SU-DHL-6 (cell line): ENCODE measurements at regions not wholly inside any gene's neighbourhood (a gene's known extent, or its start where the extent isn't known, plus 50 kb on each side); places are given as distances from the start of the nearest gene placed in this dataset.

ENCODE experiments used
- H2AFZ ChIP-seq: fragments of 200-600 bp; sonication (generic); 2 replicates; pipeline ENCODE4 v1.6.1; 2014; ENCODE audit warnings: low read depth, mild to moderate bottlenecking, moderate library complexity, mixed read lengths, antibody characterized with exemption, low read length; ENCODE audit not compliant: severe bottlenecking
- H3F3A ChIP-seq: fragments of 200-600 bp; shearing (Covaris generic); 2 replicates; pipeline ENCODE4 v1.6.0; 2016; ENCODE audit warnings: antibody characterized with exemption, mild to moderate bottlenecking; ENCODE audit not compliant: insufficient read depth
- H3K27ac ChIP-seq: fragments of 200-600 bp; sonication (generic); 2 replicates; pipeline ENCODE4 v1.5.1; 2016; ENCODE audit warnings: low read depth, mild to moderate bottlenecking, low read length, moderate library complexity, mixed read lengths
- H3K27me3 ChIP-seq: fragments of 200-600 bp; sonication (generic), shearing (Covaris generic); 2 replicates; pipeline ENCODE4 v1.6.0; 2014; ENCODE audit warnings: mild to moderate bottlenecking, low read length
- H3K36me3 ChIP-seq: fragments of 200-600 bp; sonication (generic); 2 replicates; pipeline ENCODE4 v1.6.1; 2014; ENCODE audit warnings: mild to moderate bottlenecking, low read length, mixed read lengths
- H3K4me2 ChIP-seq: fragments of 300-600, 200-600 bp; shearing (Covaris generic), sonication (generic); 2 replicates; pipeline ENCODE4 v1.6.0; 2014; ENCODE audit warnings: low read length, low read depth, mild to moderate bottlenecking; ENCODE audit not compliant: poor library complexity, severe bottlenecking
- H3K4me3 ChIP-seq: fragments of 200-600 bp; sonication (generic); 2 replicates; pipeline ENCODE4 v1.5.1; 2014; ENCODE audit warnings: antibody characterized with exemption, low read length, mild to moderate bottlenecking, mixed read lengths; ENCODE audit not compliant: insufficient read depth, poor library complexity, severe bottlenecking
- H3K79me2 ChIP-seq: fragments of 200-600 bp; sonication (generic); 2 replicates; pipeline ENCODE4 v1.6.1; 2014; ENCODE audit warnings: mild to moderate bottlenecking, low read length, moderate library complexity; ENCODE audit not compliant: insufficient read depth
- H3K9ac ChIP-seq: fragments of 200-600 bp; sonication (generic); 2 replicates; pipeline ENCODE4 v1.7.0; 2014; ENCODE audit warnings: mild to moderate bottlenecking, low read length
- H3K9me2 ChIP-seq: fragments of 200-600 bp; sonication (generic); replicated peaks from 2 replicates; pipeline ENCODE4 v1.6.1; 2014; ENCODE audit warnings: low read length; ENCODE audit not compliant: insufficient read depth
- H3K9me3 ChIP-seq: fragments of 200-600 bp; sonication (generic); 2 replicates; pipeline ENCODE4 v1.6.1; 2014; ENCODE audit warnings: low read length, mixed read lengths; ENCODE audit not compliant: insufficient read depth
- H4K20me1 ChIP-seq: fragments of 200-600 bp; sonication (generic); 2 replicates; pipeline ENCODE4 v1.6.1; 2014; ENCODE audit warnings: low read depth, mild to moderate bottlenecking, antibody characterized with exemption, low read length, moderate library complexity, mixed read lengths
- EZH2phosphoT487 ChIP-seq: fragments of 200-600 bp; sonication (generic), shearing (Covaris generic); conservative IDR thresholded peaks from 2 replicates; pipeline ENCODE4 v1.6.1; 2018; ENCODE audit warnings: mild to moderate bottlenecking, antibody characterized with exemption, low read length, moderate library complexity, mixed read lengths
- TF ChIP-seq, protein P1 (sequence below): fragments of 200-600 bp; sonication (generic); IDR thresholded peaks from one replicate; pipeline ENCODE4 v1.5.1; 2017; ENCODE audit warnings: antibody characterized with exemption, mild to moderate bottlenecking, low read length, moderate library complexity; ENCODE audit not compliant: insufficient read depth, poor library complexity, severe bottlenecking

DNA sequence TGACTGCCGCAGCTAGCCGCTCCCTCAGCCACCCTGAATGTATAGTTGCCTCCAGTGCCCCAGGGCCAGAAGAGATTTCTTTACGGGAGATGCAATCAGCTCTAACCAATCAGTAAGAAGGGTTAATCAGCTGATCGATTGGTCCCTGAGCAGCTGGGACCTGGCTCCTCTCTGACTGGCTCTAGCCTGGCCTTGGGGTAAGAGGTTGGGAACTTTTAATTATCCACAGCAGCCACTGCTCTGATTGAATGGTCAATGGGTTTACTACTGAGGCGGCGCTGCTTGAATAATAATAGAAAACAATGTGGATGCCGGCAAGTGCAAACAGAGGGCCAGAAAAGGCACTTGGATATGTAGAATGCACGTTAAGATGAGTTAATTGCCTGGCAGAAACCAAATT is 99.8 kb downstream of the TFAP2A start:
- Histone ChIP-seq H3K27me3 (0 out of 2 replicates have a peak, but pooled peaks cover under 1% of the 10 kb centered on the region), H3K9me2 (no peaks in the 10 kb centered on the region), H3K36me3 (no peaks in the 10 kb centered on the region), H2AFZ (no peak overlapping the region), H3K4me2 (no peak overlapping the region), H3K9ac (no peak overlapping the region), H3K79me2 (no peaks in the 10 kb centered on the region), H3F3A (no peaks in the 10 kb centered on the region), H3K9me3 (no peaks in the 10 kb centered on the region), H3K27ac (no peak overlapping the region), H3K4me3 (no peak overlapping the region), H4K20me1 (no peaks in the 10 kb centered on the region)
- TF ChIP-seq, protein P1, sequence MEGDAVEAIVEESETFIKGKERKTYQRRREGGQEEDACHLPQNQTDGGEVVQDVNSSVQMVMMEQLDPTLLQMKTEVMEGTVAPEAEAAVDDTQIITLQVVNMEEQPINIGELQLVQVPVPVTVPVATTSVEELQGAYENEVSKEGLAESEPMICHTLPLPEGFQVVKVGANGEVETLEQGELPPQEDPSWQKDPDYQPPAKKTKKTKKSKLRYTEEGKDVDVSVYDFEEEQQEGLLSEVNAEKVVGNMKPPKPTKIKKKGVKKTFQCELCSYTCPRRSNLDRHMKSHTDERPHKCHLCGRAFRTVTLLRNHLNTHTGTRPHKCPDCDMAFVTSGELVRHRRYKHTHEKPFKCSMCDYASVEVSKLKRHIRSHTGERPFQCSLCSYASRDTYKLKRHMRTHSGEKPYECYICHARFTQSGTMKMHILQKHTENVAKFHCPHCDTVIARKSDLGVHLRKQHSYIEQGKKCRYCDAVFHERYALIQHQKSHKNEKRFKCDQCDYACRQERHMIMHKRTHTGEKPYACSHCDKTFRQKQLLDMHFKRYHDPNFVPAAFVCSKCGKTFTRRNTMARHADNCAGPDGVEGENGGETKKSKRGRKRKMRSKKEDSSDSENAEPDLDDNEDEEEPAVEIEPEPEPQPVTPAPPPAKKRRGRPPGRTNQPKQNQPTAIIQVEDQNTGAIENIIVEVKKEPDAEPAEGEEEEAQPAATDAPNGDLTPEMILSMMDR = no peak
- no peak for TF ChIP-seq EZH2phosphoT487

DNA sequence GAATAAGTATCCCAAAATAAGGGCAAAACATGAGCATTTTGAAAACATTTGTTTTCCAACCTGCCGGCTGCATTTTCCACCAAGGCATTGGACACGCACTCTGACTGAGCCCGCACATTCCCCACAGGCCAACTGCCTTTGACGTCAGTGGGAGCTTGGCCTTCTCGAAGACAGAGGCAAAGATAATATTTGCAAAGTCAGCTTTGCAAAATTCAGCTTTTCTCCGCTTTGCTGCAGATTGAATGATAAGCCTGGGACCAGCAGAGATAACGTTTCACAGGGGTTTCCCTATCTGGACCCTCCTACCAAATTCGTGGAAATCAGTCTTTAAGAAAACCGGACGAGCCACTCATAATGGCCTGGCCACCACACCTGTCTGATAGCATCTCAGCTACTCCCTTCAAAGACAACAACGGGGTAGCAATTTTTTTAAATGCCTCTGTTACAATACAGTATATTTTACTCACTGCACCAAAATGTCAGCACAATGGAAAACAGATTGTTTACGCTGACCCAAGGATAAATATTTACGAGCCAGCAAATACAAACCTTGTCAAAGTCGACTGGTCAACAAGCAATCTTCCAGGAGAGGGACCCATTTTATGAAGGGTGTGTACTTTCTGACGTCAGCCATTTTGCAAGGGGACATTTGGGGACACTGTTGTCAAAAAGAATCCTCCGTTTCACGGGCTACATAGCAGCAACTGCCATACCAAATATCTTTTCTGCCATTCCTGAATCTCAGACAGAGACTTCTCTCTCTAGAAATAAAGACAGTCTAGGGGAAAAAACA is 100.5 kb downstream of the TFAP2A start:
- Histone ChIP-seq H3K36me3 (no peaks in the 10 kb centered on the region), H3K9me3 (no peaks in the 10 kb centered on the region), H3K9me2 (no peaks in the 10 kb centered on the region), H3K4me3 (no peak overlapping the region), H3F3A (no peaks in the 10 kb centered on the region), H3K9ac (no peak overlapping the region), H3K27ac (no peak overlapping the region), H2AFZ (no peak overlapping the region), H4K20me1 (no peaks in the 10 kb centered on the region), H3K27me3 (0 out of 2 replicates have a peak, but pooled peaks cover 4% of the 10 kb centered on the region), H3K4me2 (no peak overlapping the region), H3K79me2 (no peaks in the 10 kb centered on the region)
- no peak for TF ChIP-seq EZH2phosphoT487
- TF ChIP-seq, protein P1 = no peak

DNA sequence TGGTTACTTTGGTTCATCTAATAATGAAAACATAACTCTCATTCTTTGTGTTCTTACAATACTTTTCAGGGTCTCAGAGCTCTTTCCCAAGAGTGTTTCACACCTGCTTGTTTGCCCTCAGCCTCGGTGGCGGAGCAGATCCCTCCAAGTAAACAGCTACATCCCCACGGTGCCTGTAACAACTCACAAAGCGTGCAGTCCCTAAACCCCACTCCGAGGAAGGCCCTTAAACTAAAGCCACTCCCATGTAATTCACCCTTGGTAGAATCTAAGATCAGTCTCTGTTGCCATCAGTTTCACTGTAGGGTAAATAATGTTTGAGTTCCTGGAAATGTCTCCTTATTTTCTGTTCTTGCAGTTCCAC is 101.1 kb downstream of the TFAP2A start:
- no peak overlapping the region for H3K9ac ChIP-seq
- H3K79me2 ChIP-seq = no peaks in the 10 kb centered on the region
- no peak for TF ChIP-seq EZH2phosphoT487
- TF ChIP-seq, protein P1 = no peak
- H2AFZ ChIP-seq = no peak overlapping the region
- H3K36me3 ChIP-seq = no peaks in the 10 kb centered on the region
- no peaks in the 10 kb centered on the region for H3F3A ChIP-seq
- H3K27ac ChIP-seq = no peak overlapping the region
- no peak overlapping the region for H3K4me3 ChIP-seq
- H3K9me2 ChIP-seq = no peaks in the 10 kb centered on the region
- H3K4me2 ChIP-seq = no peak overlapping the region
- no peaks in the 10 kb centered on the region for H3K9me3 ChIP-seq
- H3K27me3 ChIP-seq = 0 out of 2 replicates have a peak, but pooled peaks cover 4% of the 10 kb centered on the region
- no peaks in the 10 kb centered on the region for H4K20me1 ChIP-seq
